ENCODE measurements at regions not wholly inside any gene's neighbourhood (a gene's known extent, or its start where the extent isn't known, plus 50 kb on each side); places are given as distances from the start of the nearest gene placed in this dataset.
"Not testable (repeated sequence)": the region's sequence is repeated elsewhere in the genome, so short reads cannot be mapped to it uniquely, and the experiment has no call there.

DNA sequence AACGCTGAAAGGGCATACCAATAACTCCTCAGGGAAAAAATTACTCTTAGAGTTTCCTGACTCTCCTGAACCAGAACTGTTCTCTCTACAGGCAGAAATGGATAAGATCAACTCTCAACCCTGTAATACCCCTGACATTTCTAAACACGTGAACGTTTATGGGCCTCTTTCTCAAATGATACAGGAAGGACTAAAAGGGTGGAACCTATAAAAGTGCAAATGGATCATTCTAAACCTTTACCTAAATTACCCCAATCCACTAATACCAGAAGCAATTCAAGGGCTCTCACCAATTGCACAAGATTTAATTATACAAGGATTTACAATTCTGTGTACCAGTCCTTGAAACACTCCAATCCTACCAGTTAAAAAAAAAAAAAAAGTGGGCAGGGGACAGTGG lies 98.0 kb upstream of the FAM174B start:
- no peak for DNase-seq

DNA sequence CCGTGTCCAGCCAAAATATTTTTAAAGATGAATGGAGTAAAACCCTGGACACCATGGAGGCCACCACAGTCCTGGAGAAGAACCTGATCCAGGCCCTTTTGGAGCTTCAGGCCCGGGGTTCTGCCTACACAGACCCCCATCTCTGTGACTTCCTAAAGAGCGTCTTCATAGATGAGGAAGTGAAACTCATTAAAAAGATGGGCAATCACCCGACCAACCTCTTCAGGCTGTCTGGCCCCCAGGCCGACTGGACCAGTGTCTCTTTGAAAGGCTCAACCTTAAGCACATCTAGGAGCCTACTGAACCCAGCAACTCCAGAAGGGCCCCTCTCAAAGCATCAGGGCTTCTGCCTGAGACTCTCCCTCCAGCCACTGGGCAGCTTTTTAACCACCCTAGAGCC lies 107.9 kb upstream of the FAM174B start:
- no peak for DNase-seq

DNA sequence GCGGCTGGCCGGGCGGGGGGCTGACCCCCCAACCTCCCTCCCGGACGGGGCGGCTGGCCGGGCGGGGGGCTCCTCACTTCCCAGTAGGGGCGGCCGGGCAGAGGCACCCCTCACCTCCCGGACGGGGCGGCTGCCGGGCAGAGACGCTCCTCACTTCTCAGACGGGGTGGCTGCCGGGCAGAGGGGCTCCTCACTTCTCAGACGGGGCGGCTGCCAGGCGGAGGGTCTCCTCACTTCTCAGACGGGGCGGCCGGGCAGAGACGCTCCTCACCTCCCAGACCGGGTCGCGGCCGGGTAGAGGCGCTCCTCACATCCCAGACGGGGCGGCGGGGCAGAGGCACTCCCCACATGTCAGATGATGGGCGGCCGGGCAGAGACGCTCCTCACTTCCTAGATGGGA lies 112.6 kb upstream of the FAM174B start:
- DNase-seq = not testable (repeated sequence)

DNA sequence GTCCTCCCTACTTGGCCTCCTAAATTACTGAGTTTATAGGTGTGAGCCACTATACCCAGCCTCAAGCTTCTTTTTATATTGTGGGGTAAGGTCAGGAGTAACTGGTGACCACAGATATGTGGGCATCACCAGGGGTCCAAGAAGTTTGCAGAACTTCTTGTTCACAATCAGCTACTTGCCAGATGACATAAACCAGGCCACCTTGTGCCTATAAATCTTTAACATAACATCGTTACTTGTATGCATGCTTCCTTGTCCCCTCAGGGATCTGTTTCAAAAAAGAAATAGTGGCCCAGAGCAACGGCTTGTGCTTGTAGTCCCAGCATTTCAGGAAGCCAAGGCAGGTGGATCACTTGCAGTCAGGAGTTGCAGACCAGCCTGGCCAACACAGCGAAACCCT lies 115.1 kb upstream of the FAM174B start:
- no peak for DNase-seq

DNA sequence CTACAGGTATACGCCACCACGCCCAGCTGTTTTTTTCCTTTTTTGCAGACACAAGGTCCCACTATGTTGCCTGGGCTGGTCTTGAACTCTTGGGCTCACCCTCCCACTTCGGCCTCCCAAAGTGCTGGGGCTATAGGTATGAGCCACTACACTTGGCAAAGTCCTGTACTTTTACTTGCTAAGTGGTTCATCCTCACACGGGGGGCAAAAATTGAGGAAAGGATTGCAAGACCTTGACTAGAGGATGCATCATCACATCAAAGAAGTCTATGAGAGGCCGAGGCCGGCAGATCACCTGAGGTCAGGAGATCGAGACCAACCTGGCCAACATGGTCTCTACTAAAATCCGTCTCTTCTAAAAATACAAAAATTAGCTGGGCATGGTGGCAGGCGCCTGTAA lies 116.5 kb upstream of the FAM174B start:
- DNase-seq = no peak

DNA sequence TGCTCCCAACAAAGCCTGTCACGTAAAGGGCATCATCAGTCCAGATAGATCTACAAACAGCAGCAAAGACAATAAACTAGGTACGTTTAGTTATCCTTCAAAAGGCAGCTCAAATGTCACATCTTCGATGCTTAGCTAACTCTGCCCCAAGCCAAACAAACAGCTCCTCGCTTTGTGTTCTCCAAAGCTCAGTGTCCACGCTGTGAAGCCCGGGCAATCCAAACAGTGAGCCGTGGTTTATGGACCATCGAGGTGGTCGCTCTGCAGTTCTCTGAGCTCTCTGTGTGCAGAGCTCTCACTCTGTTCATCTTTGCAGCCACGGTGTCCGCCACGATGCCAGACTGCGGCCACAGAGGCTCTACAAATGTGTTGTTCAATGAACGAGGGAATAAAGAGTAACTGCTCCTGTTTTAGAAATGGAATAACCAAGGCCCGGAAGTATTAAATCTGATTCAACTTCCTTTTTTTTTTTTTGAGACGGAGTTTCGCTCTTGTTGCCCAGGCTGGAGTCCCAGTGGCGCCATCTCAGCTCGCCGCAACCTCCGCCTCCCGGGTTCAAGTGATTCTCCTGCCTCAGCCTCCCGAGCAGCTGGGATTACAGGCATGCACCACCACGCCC lies 117.2 kb upstream of the FAM174B start:
- no peak for DNase-seq

DNA sequence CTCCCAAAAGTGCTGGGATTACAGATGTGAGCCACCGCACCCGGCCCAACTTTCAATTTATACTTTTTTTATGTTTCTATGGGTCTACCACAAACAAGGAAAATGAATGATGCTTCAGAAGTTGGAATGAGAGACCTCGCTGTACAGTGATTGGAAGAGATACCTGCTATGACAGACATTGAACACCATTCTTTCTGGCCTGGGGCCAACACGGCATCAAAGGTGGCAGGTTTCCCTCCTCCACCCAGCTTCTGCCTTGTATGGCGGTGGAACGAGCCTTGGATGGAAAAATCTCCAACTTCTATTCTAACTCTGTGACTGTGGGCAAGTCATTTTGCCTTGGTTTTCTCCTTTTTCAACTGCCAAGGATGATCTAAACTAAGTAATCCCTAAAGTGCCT lies 117.8 kb upstream of the FAM174B start:
- DNase-seq = no peak

DNA sequence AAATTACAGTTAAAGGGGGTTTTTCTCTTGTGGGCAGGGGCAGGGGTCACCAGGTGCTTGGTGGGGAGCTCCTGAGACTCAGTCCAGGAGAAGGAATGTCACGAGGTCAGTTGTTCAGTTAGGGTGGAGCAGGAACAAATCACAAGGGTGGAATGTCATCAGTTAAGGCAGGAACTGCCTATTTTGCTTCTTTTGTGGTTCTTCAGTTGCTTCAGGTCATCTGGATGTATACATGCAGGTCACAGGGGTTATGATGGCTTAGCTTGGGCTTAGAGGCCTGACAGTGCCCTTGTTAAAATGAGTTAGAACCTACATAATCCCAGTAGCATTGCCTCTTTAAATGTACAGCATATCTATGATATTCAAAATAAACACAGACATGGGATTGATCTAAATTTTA lies 120.2 kb upstream of the CHD2 start:
- no peak for DNase-seq

DNA sequence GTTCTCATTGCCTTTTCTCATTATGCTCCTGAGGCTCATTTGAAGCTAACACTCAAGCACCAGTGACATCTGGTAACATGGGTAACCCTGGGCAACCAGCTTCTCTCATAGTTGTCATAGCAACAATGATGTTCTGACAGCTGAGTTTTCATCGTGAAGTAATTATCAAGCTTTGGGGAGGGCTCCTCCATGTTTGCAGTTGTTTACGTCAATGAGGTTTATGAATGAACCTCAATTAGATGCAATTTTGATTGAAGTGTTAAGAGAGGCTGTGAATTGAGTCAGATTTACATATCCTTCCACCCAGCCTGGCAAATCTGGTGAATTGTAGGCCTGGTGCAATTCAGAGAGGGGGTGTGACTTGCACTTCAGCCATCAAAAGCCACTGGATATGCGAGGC lies 119.3 kb upstream of the CHD2 start:
- DNase-seq = no peak

DNA sequence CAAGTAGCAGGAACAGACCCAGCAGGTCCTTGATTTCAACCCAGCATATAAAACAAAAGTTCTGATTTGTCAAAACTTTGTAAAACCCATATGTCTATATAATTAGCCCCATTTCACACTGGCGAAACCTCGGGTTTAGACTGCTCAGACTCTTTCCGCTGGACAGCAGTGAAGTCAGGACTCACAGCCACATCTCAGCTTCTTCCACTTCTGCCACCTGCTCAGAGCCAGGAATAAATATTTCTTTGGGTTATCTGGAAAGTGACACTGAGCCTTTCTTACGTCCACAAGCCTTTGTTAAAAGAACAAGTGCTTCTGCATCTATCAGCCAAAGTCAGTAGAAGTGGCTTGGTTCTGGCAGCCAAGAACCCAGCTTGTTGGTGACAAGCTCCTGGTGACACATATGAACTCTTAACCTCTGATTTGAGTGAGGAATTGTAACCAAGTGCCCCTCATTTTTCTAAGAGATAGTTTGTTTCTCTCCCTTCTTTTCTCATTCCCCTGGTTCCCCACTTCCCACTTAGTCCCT lies 118.1 kb upstream of the CHD2 start:
- DNase-seq = no peak

DNA sequence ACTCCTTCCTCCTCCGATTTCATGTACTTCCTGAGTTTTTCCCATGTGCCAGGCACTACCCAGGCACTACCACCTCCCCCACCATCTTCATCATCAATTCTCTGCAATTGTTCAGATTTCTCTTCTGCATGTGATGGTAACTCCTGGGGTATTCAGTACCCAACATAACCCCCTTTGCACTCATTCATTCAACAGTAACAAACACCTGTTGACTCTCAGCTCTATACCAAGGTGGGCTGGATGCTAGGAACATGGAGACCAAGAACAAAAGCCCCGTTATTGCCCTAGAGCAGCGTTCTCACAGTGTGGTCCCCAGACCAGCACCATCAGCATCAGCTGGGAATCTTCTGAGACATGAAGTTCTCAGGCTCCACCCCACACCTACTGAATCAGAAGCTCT lies 113.0 kb upstream of the CHD2 start:
- DNase-seq = no peak

DNA sequence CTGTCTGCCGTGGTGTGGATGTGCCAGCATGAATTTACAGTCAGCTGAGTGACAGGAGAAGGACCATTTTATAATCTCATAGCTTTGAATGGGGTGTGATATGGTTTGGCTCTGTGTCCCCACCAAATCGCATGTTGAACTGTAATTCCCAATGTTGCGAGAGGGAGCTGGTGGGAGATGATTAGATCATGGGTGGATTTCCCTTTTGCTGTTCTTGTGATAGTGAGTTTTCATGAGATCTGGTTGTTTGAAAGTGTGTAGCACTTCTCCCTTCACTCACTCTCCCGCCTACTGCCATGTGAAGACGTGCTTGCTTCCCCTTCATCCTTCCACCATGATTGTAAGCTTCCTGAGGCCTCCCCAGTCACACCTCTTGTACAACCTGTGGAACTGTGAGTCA lies 111.9 kb upstream of the CHD2 start:
- DNase-seq = no peak

DNA sequence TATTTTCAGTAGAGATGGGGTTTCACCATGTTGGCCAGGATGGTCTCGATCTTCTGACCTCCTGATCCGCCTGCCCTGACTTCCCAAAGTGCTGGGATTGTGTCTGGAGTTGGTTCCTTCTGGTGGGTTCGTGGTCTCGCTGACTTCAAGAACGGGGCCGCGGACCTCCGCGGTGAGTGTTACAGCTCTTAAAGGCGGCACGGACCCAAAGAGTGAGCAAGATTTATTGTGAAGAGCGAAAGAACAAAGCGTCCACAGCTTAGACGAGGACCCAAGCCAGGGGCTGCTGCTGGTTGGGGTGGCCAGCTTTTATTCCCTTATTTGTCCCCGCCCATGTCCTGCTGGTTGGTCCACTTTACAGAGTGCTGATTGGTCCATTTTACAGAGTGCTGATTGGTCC lies 111.3 kb upstream of the CHD2 start:
- not testable (repeated sequence) for DNase-seq

DNA sequence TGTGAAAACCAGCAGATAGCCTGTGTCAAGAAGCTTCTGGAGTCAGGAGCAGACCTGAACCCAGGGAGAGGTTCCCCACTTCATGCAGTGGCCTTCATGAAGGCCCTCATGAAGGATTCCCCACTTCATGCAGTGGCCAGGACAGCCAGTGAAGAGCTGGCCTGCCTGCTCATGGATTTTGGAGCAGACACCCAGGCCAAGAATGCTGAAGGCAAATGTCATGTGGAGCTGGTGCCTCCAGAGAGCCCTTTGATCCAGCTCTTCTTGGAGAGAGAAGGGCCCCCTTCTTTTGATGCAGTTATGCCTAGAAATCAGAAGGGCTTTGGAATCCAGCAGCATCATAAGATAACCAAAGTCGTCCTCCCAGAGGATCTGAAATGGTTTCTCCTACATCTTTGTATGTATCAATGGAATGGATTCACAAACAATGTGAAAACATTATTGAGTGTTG lies 103.9 kb upstream of the CHD2 start:
- no peak for DNase-seq

DNA sequence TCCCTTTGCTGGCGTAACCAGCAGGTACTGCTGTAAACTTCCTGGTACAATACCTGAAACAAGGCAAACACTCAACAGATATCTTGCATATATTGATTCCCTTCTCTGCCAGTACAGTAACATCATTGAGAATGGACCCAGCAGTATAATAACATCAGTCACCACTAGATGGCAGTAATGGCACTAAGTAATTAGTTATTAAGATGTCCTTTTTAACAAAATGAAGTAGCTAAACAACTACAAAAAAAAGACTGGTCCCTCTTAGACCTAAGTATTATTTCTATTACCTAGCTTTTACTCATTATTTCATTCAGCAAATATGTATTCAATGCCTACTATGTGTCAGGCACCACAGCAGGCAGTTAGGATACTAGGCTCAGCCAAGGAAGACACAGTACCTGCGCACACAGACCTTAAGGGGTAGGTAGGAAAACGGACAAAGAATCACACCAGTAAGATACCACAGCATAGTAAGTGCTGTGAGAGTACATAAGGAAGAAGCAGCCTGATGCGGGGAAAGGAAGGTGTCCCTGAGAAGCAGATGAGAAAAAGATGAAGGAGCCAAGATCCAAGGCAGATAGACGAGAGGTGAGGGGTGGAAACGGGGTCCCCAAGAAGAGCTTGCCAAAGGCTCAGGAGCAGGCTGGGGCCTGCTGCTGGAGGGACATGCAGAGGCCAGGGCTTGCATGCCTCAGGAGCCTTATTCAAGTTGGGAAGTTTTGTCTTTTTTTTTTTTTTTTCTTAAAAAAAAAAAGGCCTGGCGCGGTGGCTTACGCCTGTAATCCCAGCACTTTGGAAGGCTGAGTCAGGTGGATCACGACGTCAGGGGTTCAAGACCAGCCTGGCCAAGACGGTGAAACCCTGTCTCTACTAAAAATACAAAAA lies 102.7 kb upstream of the CHD2 start:
- DNase-seq = peak; percentile 80 to 89 (median 82)

DNA sequence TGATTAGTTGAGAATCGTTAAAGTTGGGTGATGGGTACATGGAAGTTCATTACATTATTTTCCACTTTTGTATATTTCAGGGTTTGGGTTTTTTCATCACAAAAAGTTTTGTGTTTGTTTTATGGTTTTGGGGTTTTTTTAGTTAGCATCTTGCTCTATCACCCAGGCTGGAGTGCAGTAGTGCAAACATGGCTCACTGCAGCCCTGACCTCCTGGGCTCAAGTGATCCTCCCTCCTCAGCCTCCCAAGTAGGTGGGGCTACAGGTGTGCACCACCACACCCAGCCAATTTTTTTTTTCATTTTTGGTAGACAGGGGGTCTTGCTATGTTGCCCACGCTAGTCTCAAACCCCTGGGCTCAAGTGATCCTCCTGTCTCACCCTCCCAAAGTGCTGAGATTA lies 100.1 kb upstream of the CHD2 start:
- DNase-seq = no peak

DNA sequence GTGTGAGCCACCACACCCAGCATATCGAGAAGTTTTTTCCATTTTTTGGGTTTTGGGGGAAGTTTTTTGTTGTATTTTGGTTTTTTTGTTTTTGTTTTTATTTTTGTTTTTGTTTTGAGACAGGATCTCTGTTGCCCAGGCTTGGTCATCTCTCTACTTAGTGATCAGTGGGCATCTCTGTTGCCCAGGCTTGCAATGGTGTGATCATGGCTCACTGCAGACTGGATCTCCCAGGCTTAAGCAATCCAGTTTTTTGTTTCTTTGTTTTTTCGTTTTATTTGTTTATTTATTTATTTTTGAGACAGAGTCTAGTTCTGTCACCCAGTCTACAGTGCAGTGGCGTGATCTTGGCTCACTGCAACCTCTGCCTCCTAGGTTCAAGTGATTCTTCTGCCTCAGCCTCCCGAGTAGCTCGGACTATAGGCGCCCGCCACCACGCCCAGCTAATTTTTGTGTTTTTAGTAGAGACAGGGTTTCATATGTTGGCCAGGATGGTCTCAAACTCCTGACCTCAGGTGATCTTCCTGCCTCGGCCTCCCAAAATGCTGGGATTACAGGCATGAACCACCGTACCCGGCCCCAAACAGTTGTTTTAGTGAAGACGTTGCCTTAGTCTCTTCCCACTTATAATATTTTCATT lies 99.6 kb upstream of the CHD2 start:
- not testable (repeated sequence) for DNase-seq

DNA sequence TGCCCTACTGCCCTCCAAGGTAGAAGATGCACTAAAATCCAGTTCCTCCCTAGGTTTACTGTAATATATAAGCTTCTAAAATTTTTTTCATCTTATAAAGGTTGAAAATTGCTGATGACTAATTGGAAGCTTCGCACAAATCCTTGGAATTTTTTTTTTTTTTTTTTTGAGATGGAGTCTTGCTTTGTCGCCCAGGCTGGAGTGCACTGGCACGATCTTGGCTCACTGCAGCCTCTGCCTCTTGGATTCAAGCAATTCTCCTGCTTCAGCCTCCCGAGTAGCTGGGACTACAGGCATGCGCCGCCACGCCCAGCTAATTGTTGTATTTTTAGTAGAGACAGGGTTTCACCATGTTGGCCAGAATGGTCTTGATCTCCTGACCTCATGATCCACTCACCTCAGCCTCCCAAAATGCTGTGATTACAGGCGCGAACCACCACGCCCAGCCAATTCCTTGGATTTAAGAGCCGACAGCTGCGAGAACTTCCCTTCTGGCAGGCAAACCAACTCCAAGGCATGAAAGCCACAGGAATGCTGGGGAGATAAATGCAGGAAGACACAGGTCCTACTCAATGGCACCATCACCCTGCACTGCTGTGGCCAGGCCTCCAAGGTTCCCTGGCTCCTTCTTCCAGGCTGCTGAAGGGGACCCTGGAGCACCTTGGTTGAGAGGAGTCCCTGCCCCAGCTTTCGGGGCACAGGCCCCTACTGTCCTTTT lies 98.9 kb upstream of the CHD2 start:
- DNase-seq = peak in 1 of 3 donors; percentile 86

DNA sequence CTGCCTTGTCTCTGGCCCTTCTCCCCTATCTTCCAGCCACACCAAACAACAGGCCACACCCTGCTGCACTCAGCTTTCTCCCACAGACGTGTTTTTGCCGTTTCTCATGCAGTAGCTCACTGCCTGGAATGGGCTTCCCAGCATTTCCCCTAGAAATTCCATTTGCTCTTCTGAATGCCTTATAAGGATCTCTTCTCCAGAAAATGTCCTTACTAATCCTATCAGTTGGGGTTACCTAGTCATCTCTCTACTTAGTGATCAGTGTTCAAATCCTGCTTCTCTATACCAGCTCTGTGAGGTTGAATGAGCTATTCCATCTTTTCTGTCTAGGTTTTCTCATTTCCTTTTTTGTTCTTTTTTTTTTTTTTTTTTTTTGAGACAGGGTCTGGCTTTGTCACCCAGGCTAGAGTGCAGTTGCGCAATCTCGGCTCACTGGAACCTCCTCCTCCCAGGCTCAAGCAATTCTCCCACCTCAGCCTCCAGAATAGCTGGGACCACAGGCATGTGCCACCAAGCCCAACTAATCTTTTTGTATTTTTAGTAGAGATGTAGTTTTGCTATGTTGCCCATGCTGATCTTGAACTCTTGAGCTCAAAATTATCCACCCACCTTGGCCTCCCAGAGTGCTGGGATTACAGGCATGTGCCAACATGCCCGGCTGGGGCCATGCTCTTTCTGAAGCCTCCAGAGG lies 98.2 kb upstream of the CHD2 start:
- peak in 1 of 3 donors; percentile 88 for DNase-seq

DNA sequence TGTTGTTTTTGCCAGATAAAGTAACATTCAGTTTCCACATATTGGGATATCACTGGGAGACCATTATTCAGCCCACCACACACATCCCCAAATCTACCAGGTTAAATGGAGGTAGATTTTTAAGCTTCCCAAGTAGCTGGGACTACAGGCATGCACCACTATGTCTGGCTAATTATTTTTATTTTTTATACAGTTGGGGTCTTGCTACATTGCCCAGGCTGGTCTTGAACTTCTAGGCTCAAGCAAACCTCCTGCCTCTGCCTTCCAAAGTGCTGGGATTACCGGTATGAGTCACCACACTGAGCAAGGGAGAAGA lies 96.6 kb upstream of the CHD2 start:
- DNase-seq = no peak

DNA sequence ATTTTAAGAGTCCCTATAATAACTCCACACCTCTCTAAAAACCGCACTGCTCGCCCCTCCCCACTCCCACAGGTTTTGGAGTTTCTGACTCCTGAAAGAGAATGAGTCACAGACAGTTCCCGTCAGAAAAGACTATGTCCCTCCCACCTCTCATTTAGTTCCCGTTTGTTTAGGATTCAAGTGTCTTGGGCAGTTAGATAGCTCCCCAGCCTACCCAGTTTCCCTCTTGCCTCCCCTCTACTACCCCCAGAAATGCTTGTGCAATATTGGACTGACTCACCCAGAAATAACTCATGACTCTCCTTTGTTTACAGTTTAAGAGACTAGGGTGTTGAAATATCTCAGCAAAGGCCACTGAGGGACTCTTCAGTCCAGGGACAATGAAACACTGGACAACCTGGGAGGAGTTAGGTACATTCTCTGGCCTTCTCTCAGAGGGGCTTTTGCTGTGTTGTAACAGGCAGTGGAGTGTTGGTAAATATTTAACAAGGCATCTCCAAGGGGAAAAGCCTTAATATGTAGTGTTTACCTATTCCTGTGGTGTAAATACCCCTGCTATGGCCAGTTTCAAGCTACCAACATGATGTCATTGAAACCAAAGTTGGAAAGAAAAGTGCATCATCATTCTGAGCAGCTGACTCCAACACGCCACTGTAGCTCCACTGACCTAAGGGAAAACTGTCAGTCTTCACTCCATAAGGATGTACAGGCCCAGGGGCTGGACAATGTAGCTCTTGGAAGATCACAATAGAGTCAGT lies 96.1 kb upstream of the CHD2 start:
- peak in 2 of 3 donors; percentile 42 to 99 for DNase-seq
